MCF 10A (cell line): ENCODE measurements at regions not wholly inside any gene's neighbourhood (a gene's known extent, or its start where the extent isn't known, plus 50 kb on each side); places are given as distances from the start of the nearest gene placed in this dataset.

Experiments used
- BruUV-seq: library from RNA; stranded (reverse); fragments of 400-500 nt; replicated peaks from 2 replicates; lab custom pipeline; 2021; lab: Mats Ljungman, UMichigan
- CTCF ChIA-PET: fragments of 300-600 bp; sonication (Branson Sonifier 250); formaldehyde crosslinking; extraction: SDS; loops from one replicate; lab custom pipeline; 2021; ENCODE audit warnings: antibody characterized with exemption, inconsistent platforms; lab: Yijun Ruan, JAX
- POLR2A ChIA-PET: fragments of 300-600, 350-650 bp; sonication (Branson Sonifier 250); formaldehyde crosslinking; extraction: SDS; loops from one replicate; lab custom pipeline; 2020; ENCODE audit warnings: antibody characterized with exemption, inconsistent platforms; lab: Yijun Ruan, JAX
- DNase-seq: peaks from one replicate; pipeline ENCODE4 v3.0.0-alpha.2; 2018; ENCODE audit not compliant: unreplicated experiment
- H3K27ac Mint-ChIP-seq: one replicate; pipeline ENCODE4 v1.8.0; 2022; ENCODE audit warnings: mild to moderate bottlenecking, low read depth, mixed read lengths; ENCODE audit not compliant: unreplicated experiment
- H3K27me3 Mint-ChIP-seq: one replicate; pipeline ENCODE4 v1.8.0; 2022; ENCODE audit warnings: mixed read lengths; ENCODE audit not compliant: insufficient read depth, unreplicated experiment
- H3K36me3 Mint-ChIP-seq: one replicate; pipeline ENCODE4 v1.8.0; 2022; ENCODE audit warnings: mild to moderate bottlenecking, moderate library complexity, mixed read lengths; ENCODE audit not compliant: insufficient read depth, unreplicated experiment
- H3K4me1 Mint-ChIP-seq: one replicate; pipeline ENCODE4 v1.8.0; 2022; ENCODE audit warnings: mixed read lengths; ENCODE audit not compliant: insufficient read depth, unreplicated experiment
- H3K4me3 Mint-ChIP-seq: one replicate; pipeline ENCODE4 v1.8.0; 2022; ENCODE audit warnings: mild to moderate bottlenecking, moderate library complexity, mixed read lengths; ENCODE audit not compliant: unreplicated experiment
- H3K9me3 Mint-ChIP-seq: one replicate; pipeline ENCODE4 v1.8.0; 2022; ENCODE audit warnings: mixed read lengths; ENCODE audit not compliant: unreplicated experiment
- intact Hi-C: fragments of 100-400 bp; cut with micrococcal nuclease; formaldehyde crosslinking; loops from 2 replicates; pipeline ENCODE4 v1.14.1; 2022
- TF ChIP-seq, protein P1 (sequence below): fragments of 200-600 bp; IDR thresholded peaks from one replicate; pipeline ENCODE4 v1.8.0; 2022; ENCODE audit warnings: antibody characterized with exemption, mild to moderate bottlenecking; ENCODE audit not compliant: unreplicated experiment

DNA sequence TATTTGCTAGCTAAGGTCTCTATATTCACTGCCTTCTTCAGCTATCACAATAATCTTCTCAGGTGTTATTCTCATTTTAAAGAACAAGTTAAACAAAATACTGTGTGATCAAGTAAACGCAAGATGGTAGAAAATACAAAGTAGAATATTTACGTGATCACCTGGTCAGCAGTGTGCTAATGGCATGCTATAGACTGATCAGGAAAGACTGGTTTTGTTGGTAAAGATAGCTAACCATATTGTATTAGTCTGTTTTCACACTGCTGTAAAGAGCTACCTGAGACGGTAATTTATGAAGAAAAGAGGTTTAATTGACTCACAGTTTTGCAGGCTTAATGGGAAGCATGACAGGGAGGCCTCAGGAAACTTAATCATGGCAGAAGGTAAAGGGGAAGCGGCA, 50.4 kb downstream of the ZBTB38 start:
- Mint-ChIP-seq H3K27ac (peak overlapping the region; percentile 73), H3K4me1 (peaks cover 26% of the 10 kb centered on the region), H3K9me3 (no peaks in the 10 kb centered on the region), H3K4me3 (no peak overlapping the region), H3K36me3 (peaks cover 83% of the 10 kb centered on the region), H3K27me3 (no peaks in the 10 kb centered on the region)
- intact Hi-C loops, result no loop called here
- no TSS peak for BruUV-seq
- TF ChIP-seq, protein P1, sequence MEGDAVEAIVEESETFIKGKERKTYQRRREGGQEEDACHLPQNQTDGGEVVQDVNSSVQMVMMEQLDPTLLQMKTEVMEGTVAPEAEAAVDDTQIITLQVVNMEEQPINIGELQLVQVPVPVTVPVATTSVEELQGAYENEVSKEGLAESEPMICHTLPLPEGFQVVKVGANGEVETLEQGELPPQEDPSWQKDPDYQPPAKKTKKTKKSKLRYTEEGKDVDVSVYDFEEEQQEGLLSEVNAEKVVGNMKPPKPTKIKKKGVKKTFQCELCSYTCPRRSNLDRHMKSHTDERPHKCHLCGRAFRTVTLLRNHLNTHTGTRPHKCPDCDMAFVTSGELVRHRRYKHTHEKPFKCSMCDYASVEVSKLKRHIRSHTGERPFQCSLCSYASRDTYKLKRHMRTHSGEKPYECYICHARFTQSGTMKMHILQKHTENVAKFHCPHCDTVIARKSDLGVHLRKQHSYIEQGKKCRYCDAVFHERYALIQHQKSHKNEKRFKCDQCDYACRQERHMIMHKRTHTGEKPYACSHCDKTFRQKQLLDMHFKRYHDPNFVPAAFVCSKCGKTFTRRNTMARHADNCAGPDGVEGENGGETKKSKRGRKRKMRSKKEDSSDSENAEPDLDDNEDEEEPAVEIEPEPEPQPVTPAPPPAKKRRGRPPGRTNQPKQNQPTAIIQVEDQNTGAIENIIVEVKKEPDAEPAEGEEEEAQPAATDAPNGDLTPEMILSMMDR, result no peak
- POLR2A ChIA-PET, result interaction anchor here (1.1 to 1.4 kb wide), 2 partner anchors 14 to 52 kb away, joined by 3 read pairs; no protein-coding TSS in a partner anchor
- CTCF ChIA-PET, result interaction anchor here (0.6 to 1.4 kb wide), 2 partner anchors 8 to 23 kb away, joined by 3 to 5 read pairs; no protein-coding TSS in a partner anchor
- DNase-seq, result no peak

DNA sequence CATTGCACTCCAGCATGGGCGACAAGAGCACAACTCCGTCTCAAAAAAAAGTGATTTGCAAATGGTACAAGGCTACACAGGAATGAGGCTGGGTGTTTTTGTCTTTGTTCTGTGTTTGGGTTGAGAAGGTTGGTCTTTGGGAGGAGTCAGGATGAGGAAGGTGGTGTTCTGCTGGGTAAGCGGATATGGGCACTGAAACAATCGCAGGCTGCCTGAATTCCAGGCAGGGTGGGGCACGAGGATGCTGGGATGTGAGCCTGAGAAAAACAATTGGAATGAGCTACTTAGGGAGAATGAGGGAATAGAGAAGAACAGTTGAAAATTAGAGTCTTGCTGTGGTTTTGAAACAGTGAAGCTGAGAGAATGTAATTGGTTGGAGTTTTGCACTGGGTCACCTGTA, 51.6 kb downstream of the ZBTB38 start:
- Mint-ChIP-seq H3K27ac (peak overlapping the region; percentile 73), H3K36me3 (peaks cover 83% of the 10 kb centered on the region), H3K9me3 (no peaks in the 10 kb centered on the region), H3K4me3 (no peak overlapping the region), H3K27me3 (no peaks in the 10 kb centered on the region), H3K4me1 (peaks cover 22% of the 10 kb centered on the region)
- ChIA-PET POLR2A (interaction anchor here (1.4 to 5.8 kb wide), 2 partner anchors 8 to 53 kb away, joined by 3 to 27 read pairs; no protein-coding TSS in a partner anchor), CTCF (interaction anchor here (0.5 kb wide), 1 partner anchor 399 kb away, joined by 3 read pairs; no protein-coding TSS in a partner anchor)
- no peak for DNase-seq
- intact Hi-C loops, result no loop called here
- TF ChIP-seq, protein P1, result no peak
- no TSS peak for BruUV-seq

DNA sequence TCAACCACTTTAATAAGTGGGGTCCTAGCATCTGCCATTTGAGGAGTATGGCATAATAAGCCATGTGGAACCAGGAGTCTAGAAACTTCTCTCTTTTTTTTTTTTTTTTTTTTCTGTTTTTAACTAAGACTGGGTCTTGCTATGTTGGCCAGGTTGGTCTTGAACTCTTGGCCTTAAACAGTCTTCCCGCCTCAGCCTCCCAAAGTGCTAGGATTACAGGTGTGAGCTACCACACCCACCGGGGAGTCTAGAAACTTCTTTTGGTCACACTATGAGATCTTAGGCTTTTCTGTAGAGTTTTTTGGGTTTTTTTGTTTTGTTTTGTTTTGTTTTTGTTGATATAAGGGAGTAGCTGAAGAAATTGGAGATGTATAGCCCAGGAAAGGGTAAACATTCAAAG, 52.9 kb downstream of the ZBTB38 start:
- BruUV-seq, result no TSS peak
- DNase-seq, result no peak
- intact Hi-C loops, result no loop called here
- peaks cover 86% of the 10 kb centered on the region for H3K36me3 Mint-ChIP-seq
- peak overlapping the region; percentile 80 for H3K27ac Mint-ChIP-seq
- ChIA-PET CTCF (interaction anchor here (0.7 to 2.1 kb wide), 3 partner anchors 21 to 116 kb away, joined by 3 to 7 read pairs (median 3); no protein-coding TSS in a partner anchor), POLR2A (interaction anchor here (1.3 to 5.8 kb wide), 2 partner anchors 10 to 55 kb away, joined by 4 to 27 read pairs; no protein-coding TSS in a partner anchor)
- peaks cover 23% of the 10 kb centered on the region for H3K4me1 Mint-ChIP-seq
- TF ChIP-seq, protein P1, result no peak
- no peaks in the 10 kb centered on the region for H3K9me3 Mint-ChIP-seq
- no peaks in the 10 kb centered on the region for H3K27me3 Mint-ChIP-seq
- no peak overlapping the region for H3K4me3 Mint-ChIP-seq

DNA sequence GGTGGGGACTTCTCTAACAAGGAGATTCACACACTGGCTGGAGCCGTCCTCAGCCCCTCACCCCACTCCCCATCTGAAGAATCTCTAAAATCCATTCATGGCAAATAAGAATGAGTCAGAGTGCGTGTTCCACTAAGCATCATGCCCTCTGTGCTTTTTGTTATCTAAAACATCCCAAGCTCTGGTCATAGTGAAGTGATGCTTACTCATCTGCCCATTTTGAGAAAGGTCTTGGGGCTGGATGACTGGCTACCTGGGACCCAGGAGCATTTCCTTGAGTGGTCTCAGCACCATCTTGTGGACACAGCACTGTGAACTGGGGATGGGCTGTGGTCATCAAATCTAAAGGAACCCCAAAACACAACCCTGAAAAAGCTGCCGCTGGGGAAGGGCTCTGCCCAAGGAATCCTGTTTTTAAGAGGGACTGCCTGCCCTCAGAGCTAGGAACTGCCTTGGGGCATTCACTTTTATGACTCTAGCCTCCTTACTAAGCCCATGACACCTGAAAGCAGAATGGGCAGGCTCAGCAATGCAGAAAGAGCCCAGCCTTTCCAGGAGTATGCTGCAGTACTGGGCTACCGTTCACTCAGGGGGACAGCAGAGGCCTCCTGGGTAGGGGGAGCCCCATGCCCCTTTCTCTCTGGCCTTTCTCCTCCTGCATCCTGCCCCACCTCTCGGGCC, 53.5 kb downstream of the ZBTB38 start:
- no peak for DNase-seq
- H3K9me3 Mint-ChIP-seq, result no peaks in the 10 kb centered on the region
- peaks cover 86% of the 10 kb centered on the region for H3K36me3 Mint-ChIP-seq
- no peak overlapping the region for H3K4me3 Mint-ChIP-seq
- peak overlapping the region; percentile 80 for H3K27ac Mint-ChIP-seq
- intact Hi-C loops, result no loop called here
- no TSS peak for BruUV-seq
- TF ChIP-seq, protein P1, result no peak
- ChIA-PET POLR2A (interaction anchor here (1.0 to 5.8 kb wide), 3 partner anchors 10 to 56 kb away, joined by 3 to 27 read pairs (median 4); no protein-coding TSS in a partner anchor), CTCF (interaction anchor here (0.7 to 2.1 kb wide), 3 partner anchors 20 to 116 kb away, joined by 3 to 7 read pairs (median 3); no protein-coding TSS in a partner anchor)
- H3K4me1 Mint-ChIP-seq, result peaks cover 29% of the 10 kb centered on the region
- no peaks in the 10 kb centered on the region for H3K27me3 Mint-ChIP-seq
